CD4-positive, alpha-beta T cell treated with Interleukin-4 for 1 hour (primary cell): ENCODE measurements at regions not wholly inside any gene's neighbourhood (a gene's known extent, or its start where the extent isn't known, plus 50 kb on each side); places are given as distances from the start of the nearest gene placed in this dataset.
A peak's percentile ranks its signal among the peaks of the same experiment; 100 is the strongest.

Source experiments
- DNase-seq, 2 donors: peaks; one replicate each; pipeline ENCODE4 v3.0.0-alpha.2; 2020 to 2022

- DNase-seq = no peak
Measured at GRCh38 chr10:31754803-31755624, 173.6 kb downstream of the ARHGAP12 start.

- no peak for DNase-seq
Measured at GRCh38 chr10:31753681-31754080, 174.9 kb downstream of the ARHGAP12 start.

GRCh38 chr10:31752170-31752569 is 176.5 kb downstream of the ARHGAP12 start:
- DNase-seq = no peak

- no peak for DNase-seq
Measured at GRCh38 chr10:31751738-31752080, 176.9 kb downstream of the ARHGAP12 start.

- peak in 1 of 2 donors; percentile 68 for DNase-seq
Measured at GRCh38 chr10:31751051-31751737, 177.4 kb downstream of the ARHGAP12 start.

GRCh38 chr10:31749981-31750840 is 178.4 kb downstream of the ARHGAP12 start:
- no peak for DNase-seq

GRCh38 chr10:31749301-31749700 is 179.3 kb downstream of the ARHGAP12 start:
- DNase-seq = no peak

GRCh38 chr10:31745612-31746376 is 182.8 kb downstream of the ARHGAP12 start:
- DNase-seq = peak in 1 of 2 donors; percentile 11

GRCh38 chr10:31744025-31744424 is 184.6 kb downstream of the ARHGAP12 start:
- no peak for DNase-seq

GRCh38 chr10:31742255-31742654 is 186.4 kb downstream of the ARHGAP12 start:
- DNase-seq = no peak

- no peak for DNase-seq
Measured at GRCh38 chr10:31741473-31741872, 187.2 kb downstream of the ARHGAP12 start.

GRCh38 chr10:31739711-31740110 is 188.9 kb downstream of the ARHGAP12 start:
- no peak for DNase-seq

GRCh38 chr10:31739146-31739545 is 189.5 kb downstream of the ARHGAP12 start:
- DNase-seq = no peak

GRCh38 chr10:31731711-31732110 is 196.9 kb downstream of the ARHGAP12 start:
- DNase-seq = no peak

GRCh38 chr10:31730776-31731175 is 197.9 kb downstream of the ARHGAP12 start:
- DNase-seq = no peak

GRCh38 chr10:31728698-31729224 is 199.9 kb downstream of the ARHGAP12 start:
- no peak for DNase-seq

GRCh38 chr10:31725436-31725835 is 203.2 kb downstream of the ARHGAP12 start:
- DNase-seq = no peak

GRCh38 chr10:31724296-31724695 is 204.3 kb downstream of the ARHGAP12 start:
- DNase-seq = no peak

GRCh38 chr10:31723106-31723750 is 205.4 kb downstream of the ARHGAP12 start:
- DNase-seq = no peak

- no peak for DNase-seq
Measured at GRCh38 chr10:31721096-31721495, 207.5 kb downstream of the ARHGAP12 start.

GRCh38 chr10:31720546-31720945 is 208.1 kb downstream of the ARHGAP12 start:
- DNase-seq = no peak

GRCh38 chr10:31709476-31709875 is 219.2 kb downstream of the ARHGAP12 start:
- DNase-seq = no peak
